Hematopoietic multipotent progenitor cell treated with erythropoietin and hydrocortisone succinate and interleukin-3 and kit ligand, for 8 days (in vitro differentiated cells): ENCODE measurements at regions not wholly inside any gene's neighbourhood (a gene's known extent, or its start where the extent isn't known, plus 50 kb on each side); places are given as distances from the start of the nearest gene placed in this dataset.

ENCODE experiments used
- DNase-seq: peaks from one replicate; pipeline ENCODE4 v3.0.0-alpha.2; 2015

GRCh38 chr6:147759093-147759492, 250.6 kb downstream of the SAMD5 start:
- no peak for DNase-seq

GRCh38 chr6:147759536-147759935, 251.0 kb downstream of the SAMD5 start:
- no peak for DNase-seq

- no peak for DNase-seq
Observed at GRCh38 chr6:147765541-147765940, 257.1 kb downstream of the SAMD5 start.

- DNase-seq = no peak
Observed at GRCh38 chr6:147768969-147769368, 260.5 kb downstream of the SAMD5 start.

GRCh38 chr6:147769496-147770087, 261.1 kb downstream of the SAMD5 start:
- DNase-seq = no peak

- no peak for DNase-seq
Observed at GRCh38 chr6:147770221-147770620, 261.7 kb downstream of the SAMD5 start.

- no peak for DNase-seq
Observed at GRCh38 chr6:147772724-147773123, 264.2 kb downstream of the SAMD5 start.

- no peak for DNase-seq
Observed at GRCh38 chr6:147774856-147775255, 266.4 kb downstream of the SAMD5 start.

GRCh38 chr6:147776631-147777213, 268.2 kb downstream of the SAMD5 start:
- no peak for DNase-seq

GRCh38 chr6:147779624-147780023, 271.1 kb downstream of the SAMD5 start:
- no peak for DNase-seq

- no peak for DNase-seq
Observed at GRCh38 chr6:147782302-147782701, 273.8 kb downstream of the SAMD5 start.

- DNase-seq = no peak
Observed at GRCh38 chr6:147784371-147784770, 275.9 kb downstream of the SAMD5 start.

- DNase-seq = no peak
Observed at GRCh38 chr6:147787417-147787816, 278.9 kb downstream of the SAMD5 start.

GRCh38 chr6:147789430-147789947, 281.0 kb downstream of the SAMD5 start:
- no peak for DNase-seq

GRCh38 chr6:147793871-147794643, 285.6 kb downstream of the SAMD5 start:
- no peak for DNase-seq

- no peak for DNase-seq
Observed at GRCh38 chr6:147802459-147802858, 294.0 kb downstream of the SAMD5 start.

GRCh38 chr6:147805155-147805554, 296.7 kb downstream of the SAMD5 start:
- DNase-seq = no peak

GRCh38 chr6:147806697-147807096, 298.2 kb downstream of the SAMD5 start:
- DNase-seq = peak; percentile 10

GRCh38 chr6:147808640-147809039, 300.1 kb downstream of the SAMD5 start:
- no peak for DNase-seq

GRCh38 chr6:147811913-147812629, 303.6 kb downstream of the SAMD5 start:
- no peak for DNase-seq

- no peak for DNase-seq
Observed at GRCh38 chr6:147817042-147817689, 308.7 kb downstream of the SAMD5 start.

- DNase-seq = no peak
Observed at GRCh38 chr6:147820520-147820919, 312.0 kb downstream of the SAMD5 start.
